GM19025 (cell line): ENCODE measurements at regions not wholly inside any gene's neighbourhood (a gene's known extent, or its start where the extent isn't known, plus 50 kb on each side); places are given as distances from the start of the nearest gene placed in this dataset.

Source experiments
- ATAC-seq: cut with Tn5 transposase; IDR thresholded peaks from one replicate; pipeline ENCODE4 v1.9.1; 2021; ENCODE audit warnings: mild to moderate bottlenecking, low read depth, moderate library complexity; ENCODE audit not compliant: unreplicated experiment

DNA sequence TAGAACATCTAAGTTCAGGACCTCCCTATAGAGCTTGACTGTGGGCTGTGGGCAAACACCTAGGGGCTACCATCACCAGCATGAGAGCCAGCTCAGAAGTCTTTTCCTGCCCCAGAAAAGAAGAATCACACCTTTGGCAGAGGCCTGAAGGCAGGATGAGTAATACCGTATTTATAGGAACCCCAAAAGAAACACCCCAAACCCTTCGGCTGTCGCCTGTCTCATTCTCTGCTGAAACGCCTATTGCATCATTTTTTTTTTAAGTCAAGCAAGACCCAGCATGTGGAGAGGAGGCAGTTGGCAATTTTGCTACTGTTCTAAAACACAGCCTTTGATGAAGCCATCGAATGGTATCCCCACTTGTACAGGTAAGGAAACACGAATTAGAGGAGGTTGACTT lies 436.4 kb downstream of the TFAP2A start:
- ATAC-seq, result no peak

- ATAC-seq, result no peak
Observed at GRCh38 chr6:9977411-9977810, 437.5 kb downstream of the TFAP2A start.

DNA sequence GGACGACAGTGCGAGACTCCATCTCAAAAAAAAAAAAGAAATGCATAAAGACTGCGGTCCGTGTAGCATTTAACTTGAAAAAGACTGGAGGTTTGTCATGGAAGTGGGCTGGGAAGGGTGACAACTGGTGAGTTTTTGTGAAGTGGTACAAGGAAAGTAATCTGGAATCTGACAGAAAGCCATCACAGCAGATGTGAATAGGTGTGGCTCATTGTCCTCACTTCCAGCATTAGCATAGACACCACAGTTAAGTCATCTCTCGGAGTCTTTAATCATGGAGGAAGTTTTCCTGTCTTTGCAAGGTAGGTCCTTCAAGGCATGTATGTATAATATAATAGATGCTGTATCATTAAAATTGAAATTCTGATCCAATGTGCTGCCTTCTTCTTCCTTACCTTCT lies 453.2 kb downstream of the TFAP2A start:
- no peak for ATAC-seq

DNA sequence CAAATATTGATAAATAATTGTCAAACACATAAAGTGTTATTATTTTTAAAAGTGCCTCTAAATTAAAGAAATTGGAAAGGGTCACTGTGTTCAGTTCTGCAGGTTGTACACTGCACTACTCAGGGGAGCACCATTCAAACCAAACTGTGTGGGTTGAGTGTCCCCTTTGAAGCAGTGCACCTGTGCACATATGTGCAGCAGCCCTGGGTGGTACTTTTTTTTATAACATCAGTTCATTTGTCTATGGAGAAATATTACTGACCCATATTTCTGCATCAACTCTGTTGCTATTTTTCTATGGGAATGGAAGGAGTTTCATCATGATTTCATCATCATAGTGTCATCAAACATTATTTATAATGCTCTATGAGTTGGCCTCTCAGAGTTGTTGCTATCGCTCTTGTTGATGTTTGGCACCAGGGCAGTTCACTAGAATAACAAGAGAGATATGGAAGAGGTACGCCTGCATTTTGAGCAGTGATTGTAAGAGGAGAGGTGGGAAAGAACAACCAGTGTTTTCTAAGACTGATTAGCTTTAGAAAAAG lies 457.6 kb downstream of the TFAP2A start:
- ATAC-seq, result no peak

DNA sequence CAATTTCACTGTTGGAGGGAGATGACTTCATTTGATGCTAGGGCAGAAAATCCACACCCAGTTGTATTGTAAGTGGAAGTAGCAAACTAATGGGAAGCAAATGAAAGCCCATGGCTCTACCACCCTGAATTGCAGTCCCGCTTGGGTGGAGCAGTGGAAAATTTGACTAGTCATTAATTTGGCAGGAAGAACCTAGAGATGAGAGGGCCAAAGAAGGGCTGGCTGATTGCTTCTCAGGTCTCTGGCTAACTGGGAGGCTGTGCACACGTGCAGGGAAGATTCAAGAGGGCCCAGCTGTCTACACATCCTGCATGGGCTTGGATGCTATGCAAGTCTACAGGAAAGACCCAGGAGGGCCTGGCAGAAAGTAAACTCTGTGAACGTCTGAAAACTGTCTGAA lies 466.2 kb downstream of the TFAP2A start:
- ATAC-seq, result no peak

- no peak for ATAC-seq
Observed at GRCh38 chr6:9943986-9944385, 470.9 kb downstream of the TFAP2A start.

DNA sequence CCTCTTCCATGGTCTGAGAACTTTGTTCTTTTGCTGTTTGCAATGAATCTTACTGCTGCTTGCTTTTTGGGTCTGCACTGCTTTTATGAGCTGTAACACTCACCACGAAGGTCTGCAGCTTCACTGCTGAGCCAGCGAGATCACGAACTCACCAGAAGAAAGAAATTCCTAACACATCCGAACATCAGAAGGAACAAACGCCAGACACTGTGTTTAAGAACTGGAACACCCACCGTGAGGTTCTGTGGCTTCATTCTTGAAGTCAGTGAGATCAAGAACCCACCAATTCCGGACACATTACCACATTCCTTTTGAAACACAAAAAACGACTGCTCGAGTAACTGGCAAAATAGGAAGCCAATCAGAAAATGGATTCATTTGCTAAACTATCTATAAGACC lies 471.8 kb downstream of the TFAP2A start:
- no peak for ATAC-seq

DNA sequence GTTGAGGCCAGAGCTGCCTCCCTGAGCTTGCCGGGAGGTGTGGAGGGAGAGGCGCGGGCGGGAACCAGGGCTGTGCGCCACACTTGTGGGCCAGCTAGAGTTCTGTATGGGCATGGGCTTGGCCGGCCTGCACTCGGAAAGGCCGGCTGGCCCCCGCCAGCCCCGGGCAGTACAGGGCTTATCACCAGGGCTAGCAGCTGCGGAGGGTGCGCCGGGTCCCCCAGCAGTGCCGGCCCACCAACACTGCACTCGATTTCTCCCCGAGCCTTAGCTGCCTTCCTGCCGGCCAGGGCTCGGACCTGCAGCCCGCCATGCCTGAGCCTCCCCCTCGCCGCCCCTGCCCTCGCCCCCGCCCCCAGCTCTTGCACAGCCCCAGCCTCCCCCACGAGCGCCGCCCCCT lies 472.7 kb downstream of the TFAP2A start:
- ATAC-seq, result no peak

- no peak for ATAC-seq
Observed at GRCh38 chr6:9938801-9939200, 476.1 kb downstream of the TFAP2A start.

- no peak for ATAC-seq
Observed at GRCh38 chr6:9937031-9937763, 477.7 kb downstream of the TFAP2A start.

GRCh38 chr6:9936551-9936950 lies 478.3 kb downstream of the TFAP2A start:
- no peak for ATAC-seq

GRCh38 chr6:9933677-9934076 lies 481.2 kb downstream of the TFAP2A start:
- ATAC-seq, result no peak

DNA sequence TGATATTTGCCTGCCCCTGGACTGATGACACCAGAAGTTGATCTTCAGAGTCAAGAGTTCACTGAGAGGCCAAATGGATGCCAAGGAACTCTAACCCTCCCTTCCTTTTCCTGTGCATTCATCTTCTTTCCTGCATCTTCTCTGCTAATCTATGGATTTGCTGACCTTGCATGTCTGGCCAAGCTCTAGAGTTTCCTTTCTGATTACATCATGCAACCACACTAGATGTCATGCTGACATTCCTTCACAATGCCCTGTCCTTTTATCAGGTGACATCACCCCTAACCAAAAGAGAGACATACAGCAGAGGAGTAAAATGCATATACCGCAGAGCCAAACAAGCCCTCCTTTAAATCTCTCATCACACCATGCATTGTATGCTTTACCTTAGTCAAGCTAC lies 487.6 kb downstream of the TFAP2A start:
- ATAC-seq, result no peak

DNA sequence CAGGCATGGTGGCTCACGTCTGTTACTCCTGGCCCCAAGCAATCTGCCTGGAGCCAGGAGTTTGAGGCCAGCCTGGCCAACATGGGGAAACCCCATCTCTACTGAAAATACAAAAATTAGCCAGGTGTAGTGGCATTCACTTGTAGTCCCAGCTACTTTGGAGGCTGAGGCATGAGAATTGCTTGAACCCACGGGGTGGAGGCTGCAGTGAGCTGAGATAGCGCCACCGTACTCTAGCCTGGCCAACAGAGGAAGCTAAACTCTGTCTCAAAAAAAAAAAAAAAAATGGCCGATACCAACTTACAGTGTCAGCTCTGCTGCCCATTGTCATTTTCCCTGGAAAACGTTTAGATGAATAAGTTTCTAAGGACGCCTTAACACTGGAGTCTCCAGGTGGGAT lies 489.9 kb downstream of the TFAP2A start:
- ATAC-seq, result no peak

DNA sequence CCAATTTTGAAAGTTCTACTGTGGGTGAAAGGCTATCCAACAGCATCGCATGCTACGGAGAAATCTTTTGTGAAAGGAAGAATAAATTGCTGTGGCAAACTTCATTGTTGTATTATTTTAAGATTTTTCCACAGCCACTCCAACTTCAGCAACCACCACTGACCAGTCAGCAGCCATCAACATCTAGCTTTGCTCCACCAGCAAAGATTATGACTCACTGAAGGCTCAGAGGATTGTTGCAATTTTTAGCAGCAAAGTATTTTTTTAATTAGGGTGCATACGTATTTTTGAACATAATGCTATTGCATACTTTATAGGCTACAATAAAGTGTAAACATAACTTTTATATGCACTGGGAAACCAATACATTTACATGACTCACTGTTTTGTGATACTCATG lies 493.5 kb downstream of the TFAP2A start:
- ATAC-seq, result no peak

- no peak for ATAC-seq
Observed at GRCh38 chr6:9914951-9915350, 499.9 kb downstream of the TFAP2A start.

DNA sequence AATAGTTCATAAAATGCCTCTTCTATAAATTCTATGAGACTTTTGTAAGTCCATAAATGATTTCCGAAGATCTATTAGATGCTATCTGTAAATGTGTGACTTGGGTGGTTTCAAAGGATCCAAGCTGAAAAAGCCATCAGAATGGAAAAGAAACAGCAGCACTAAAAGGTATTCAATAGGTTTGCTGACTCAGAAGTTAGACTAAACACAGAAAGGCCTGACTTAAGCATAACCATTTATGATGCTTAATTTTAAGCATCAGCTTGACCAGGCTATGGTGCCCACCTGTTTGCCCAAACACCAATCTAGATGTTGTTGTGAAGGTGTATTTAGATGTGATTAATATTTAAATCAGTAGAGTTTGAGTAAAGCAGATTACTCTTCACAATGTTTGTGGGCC lies 513.5 kb downstream of the TFAP2A start:
- ATAC-seq, result no peak

GRCh38 chr6:9896806-9897205 lies 518.1 kb downstream of the TFAP2A start:
- ATAC-seq, result no peak

- ATAC-seq, result no peak
Observed at GRCh38 chr6:9890893-9891292, 524.0 kb downstream of the TFAP2A start.

DNA sequence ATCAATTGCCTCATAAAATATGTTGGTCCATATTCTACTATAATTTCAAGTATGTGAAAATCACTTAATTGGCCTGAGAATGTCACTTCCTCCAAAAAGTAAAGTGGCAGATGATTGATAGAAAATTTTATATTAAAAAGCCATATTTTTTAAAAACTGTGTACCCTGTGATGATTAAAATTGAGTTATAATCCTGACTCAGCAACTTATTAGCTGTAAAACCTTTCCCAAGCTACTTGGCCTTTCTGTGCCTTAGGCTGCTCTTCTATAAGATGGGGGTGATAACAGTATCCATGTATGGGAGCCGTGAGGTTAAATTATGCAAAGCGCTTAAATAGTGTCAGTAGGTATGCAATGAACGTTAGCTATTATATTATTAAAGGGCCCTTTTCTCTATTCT lies 524.4 kb downstream of the TFAP2A start:
- no peak for ATAC-seq

DNA sequence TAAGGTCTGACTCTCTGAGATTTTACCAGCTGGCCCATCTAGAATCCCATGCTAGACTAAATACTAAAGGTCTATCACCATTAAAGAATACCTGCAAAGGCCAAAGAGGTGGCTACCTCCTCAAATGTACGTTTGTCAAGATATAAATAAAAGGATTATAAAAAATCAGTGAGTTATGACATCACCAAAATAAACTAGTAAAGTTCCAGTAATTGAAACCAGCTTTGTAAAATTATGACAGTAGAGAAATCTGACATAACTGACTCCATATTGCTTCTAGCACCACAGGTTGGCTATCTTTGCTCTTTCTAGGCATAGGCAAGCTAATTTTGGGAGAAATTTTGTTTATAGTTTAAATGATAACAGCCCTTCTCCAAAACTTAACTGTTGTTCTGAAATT lies 536.3 kb downstream of the TFAP2A start:
- no peak for ATAC-seq

DNA sequence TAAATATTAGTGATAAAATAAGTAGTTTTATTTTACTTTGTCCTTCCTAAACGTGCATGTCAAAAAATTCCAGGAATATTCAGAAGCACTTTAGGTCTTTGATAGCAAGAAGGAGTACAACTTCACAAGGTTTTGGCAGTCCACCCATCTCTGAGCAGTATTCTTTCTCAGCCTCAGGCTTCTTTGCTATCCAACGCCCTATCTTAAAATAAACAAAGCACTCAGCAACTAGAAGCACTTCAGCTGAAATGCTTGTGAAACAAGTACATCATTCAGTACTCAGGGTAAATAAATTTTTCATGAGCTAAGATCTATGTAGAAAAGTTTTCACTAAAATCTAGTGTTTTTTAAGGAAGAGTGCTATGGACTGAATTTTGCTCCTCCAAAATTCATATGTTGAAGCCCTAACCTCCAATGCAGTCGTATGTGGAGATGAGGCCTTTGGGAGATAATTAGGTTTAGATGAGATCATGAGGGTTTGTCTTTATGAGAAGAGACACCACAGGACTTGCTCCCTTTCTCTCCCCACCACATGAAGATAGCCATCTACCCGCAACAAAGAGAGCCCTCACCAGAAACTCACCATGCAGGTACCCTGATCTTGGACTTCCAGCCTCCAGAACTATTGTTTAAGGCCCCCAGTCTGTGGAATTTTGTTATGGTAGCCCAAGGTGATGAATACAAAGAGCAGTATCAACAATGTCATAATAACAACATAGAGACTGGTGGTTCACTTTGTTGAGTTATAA lies 539.1 kb downstream of the TFAP2A start:
- ATAC-seq, result no peak
